ENCODE measurements at regions not wholly inside any gene's neighbourhood (a gene's known extent, or its start where the extent isn't known, plus 50 kb on each side); places are given as distances from the start of the nearest gene placed in this dataset.

DNA sequence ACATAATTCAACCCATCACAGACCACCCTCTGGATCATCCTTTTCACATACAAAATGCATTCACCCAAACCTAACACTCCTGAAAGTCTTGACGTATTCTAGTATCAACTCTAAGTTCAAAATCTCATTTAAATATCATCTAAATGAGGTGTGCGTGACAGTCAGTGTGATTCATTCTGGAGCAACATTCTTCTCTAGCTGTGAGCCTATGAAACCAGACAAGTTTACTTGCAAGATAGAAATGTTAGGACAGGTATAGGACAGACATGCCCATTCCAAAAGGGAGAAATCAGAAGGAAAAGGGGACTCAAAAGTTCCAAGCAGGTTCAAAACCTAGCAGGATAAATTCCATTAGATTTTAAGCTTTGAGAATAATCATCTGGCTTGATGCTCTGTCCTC, 329.7 kb downstream of the CD83 start:
- Histone ChIP-seq H3K9me3 (ENCODE audit: severe bottlenecking) (no peaks in the 10 kb centered on the region), H3K4me3 (ENCODE audit: severe bottlenecking) (no peak overlapping the region)
- TF ChIP-seq, protein P1, sequence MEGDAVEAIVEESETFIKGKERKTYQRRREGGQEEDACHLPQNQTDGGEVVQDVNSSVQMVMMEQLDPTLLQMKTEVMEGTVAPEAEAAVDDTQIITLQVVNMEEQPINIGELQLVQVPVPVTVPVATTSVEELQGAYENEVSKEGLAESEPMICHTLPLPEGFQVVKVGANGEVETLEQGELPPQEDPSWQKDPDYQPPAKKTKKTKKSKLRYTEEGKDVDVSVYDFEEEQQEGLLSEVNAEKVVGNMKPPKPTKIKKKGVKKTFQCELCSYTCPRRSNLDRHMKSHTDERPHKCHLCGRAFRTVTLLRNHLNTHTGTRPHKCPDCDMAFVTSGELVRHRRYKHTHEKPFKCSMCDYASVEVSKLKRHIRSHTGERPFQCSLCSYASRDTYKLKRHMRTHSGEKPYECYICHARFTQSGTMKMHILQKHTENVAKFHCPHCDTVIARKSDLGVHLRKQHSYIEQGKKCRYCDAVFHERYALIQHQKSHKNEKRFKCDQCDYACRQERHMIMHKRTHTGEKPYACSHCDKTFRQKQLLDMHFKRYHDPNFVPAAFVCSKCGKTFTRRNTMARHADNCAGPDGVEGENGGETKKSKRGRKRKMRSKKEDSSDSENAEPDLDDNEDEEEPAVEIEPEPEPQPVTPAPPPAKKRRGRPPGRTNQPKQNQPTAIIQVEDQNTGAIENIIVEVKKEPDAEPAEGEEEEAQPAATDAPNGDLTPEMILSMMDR (IDR thresholded peaks at IDR 0.05; ENCODE audit: poor library complexity, severe bottlenecking), result no peak

DNA sequence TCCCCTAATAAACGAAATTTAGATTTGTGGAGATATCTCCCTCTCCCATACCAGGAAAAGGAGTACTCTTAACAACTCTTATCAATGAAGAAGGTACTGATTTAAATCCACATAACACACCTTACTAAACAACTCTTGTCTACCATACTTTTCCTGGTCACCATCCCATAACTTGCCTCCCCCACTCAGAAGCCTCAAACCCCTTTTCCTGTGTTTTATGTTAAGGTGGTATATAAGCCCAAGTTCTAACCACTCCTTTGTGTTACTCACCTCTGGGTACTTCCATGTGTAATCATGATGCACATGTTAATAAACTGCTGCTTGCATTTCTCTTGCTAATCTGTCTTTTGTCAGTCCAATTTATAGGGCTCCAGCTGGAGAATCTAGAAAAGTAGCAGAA, 330.7 kb downstream of the CD83 start:
- Histone ChIP-seq H3K27ac (ENCODE audit: poor library complexity, severe bottlenecking) (no peak overlapping the region), H3K36me3 (ENCODE audit: low read depth) (no peaks in the 10 kb centered on the region), H3K27me3 (ENCODE audit: insufficient read depth, poor library complexity, severe bottlenecking) (no peaks in the 10 kb centered on the region), H3K4me3 (ENCODE audit: severe bottlenecking) (no peak overlapping the region), H3K9me3 (ENCODE audit: severe bottlenecking) (no peaks in the 10 kb centered on the region), H3K4me1 (ENCODE audit: insufficient read depth, poor library complexity, severe bottlenecking) (no peaks in the 10 kb centered on the region)
- TF ChIP-seq, protein P1 (IDR thresholded peaks at IDR 0.05; ENCODE audit: poor library complexity, severe bottlenecking), result no peak
- DNase-seq (ENCODE audit: low spot score) (no peak), ATAC-seq (ENCODE audit: low read depth) (no peak)

More for the DNA sequence above, 329.7 kb downstream of the CD83 start:
- ATAC-seq (ENCODE audit: low read depth) (no peak), DNase-seq (ENCODE audit: low spot score) (no peak)
- H3K4me1 ChIP-seq (ENCODE audit: insufficient read depth, poor library complexity, severe bottlenecking), result no peaks in the 10 kb centered on the region
- H3K27ac ChIP-seq (ENCODE audit: poor library complexity, severe bottlenecking), result no peak overlapping the region
- no peaks in the 10 kb centered on the region for H3K36me3 ChIP-seq (ENCODE audit: low read depth)
- H3K27me3 ChIP-seq (ENCODE audit: insufficient read depth, poor library complexity, severe bottlenecking), result no peaks in the 10 kb centered on the region

DNA sequence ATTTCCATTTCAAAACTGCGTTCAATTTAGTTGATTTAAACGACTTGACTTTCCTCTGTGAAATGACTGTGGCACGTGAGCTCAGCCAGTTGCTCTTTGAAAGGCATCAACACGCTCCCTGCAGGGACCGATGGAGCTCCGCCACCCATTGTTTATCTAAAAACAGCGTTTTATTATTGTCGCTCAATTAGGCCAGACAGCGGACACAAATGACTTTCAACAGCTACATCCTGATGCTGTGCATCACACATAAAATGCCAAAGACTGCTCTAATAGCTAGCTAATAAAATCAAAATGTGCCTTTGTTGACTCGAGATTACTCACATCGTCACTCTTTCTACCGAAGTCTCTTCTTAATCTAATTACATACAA, 332.5 kb downstream of the CD83 start:
- H3K4me1 ChIP-seq (ENCODE audit: insufficient read depth, poor library complexity, severe bottlenecking), result no peaks in the 10 kb centered on the region
- no peaks in the 10 kb centered on the region for H3K27me3 ChIP-seq (ENCODE audit: insufficient read depth, poor library complexity, severe bottlenecking)
- no peak overlapping the region for H3K4me3 ChIP-seq (ENCODE audit: severe bottlenecking)
- no peak for ATAC-seq (ENCODE audit: low read depth)
- no peak overlapping the region for H3K27ac ChIP-seq (ENCODE audit: poor library complexity, severe bottlenecking)
- no peak for DNase-seq (ENCODE audit: low spot score)
- no peaks in the 10 kb centered on the region for H3K36me3 ChIP-seq (ENCODE audit: low read depth)
- no peaks in the 10 kb centered on the region for H3K9me3 ChIP-seq (ENCODE audit: severe bottlenecking)
- TF ChIP-seq, protein P1 (IDR thresholded peaks at IDR 0.05; ENCODE audit: poor library complexity, severe bottlenecking), result no peak

DNA sequence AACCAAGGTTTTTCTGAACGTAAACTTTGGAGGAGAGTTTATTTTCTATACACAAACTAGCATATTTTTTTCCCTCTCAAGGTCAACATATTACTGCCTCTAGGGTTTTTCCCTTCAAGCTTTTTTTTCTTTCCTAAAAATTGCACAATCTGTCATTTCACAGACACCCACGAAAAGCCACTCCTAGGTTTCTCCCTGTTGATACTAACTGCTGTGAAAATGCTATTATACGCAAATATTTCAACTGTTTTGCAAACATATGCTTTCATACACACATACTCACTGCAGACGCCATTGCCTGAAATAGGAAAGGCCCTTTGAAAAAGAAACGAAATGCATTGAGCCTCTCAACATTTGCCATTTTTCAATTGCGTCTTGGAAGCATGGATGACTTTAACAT, 333.0 kb downstream of the CD83 start:
- no peaks in the 10 kb centered on the region for H3K36me3 ChIP-seq (ENCODE audit: low read depth)
- ATAC-seq (ENCODE audit: low read depth) (no peak), DNase-seq (ENCODE audit: low spot score) (no peak)
- H3K27me3 ChIP-seq (ENCODE audit: insufficient read depth, poor library complexity, severe bottlenecking), result no peaks in the 10 kb centered on the region
- TF ChIP-seq, protein P1 (IDR thresholded peaks at IDR 0.05; ENCODE audit: poor library complexity, severe bottlenecking), result no peak
- H3K27ac ChIP-seq (ENCODE audit: poor library complexity, severe bottlenecking), result no peak overlapping the region
- no peak overlapping the region for H3K4me3 ChIP-seq (ENCODE audit: severe bottlenecking)
- H3K9me3 ChIP-seq (ENCODE audit: severe bottlenecking), result no peaks in the 10 kb centered on the region
- no peaks in the 10 kb centered on the region for H3K4me1 ChIP-seq (ENCODE audit: insufficient read depth, poor library complexity, severe bottlenecking)

DNA sequence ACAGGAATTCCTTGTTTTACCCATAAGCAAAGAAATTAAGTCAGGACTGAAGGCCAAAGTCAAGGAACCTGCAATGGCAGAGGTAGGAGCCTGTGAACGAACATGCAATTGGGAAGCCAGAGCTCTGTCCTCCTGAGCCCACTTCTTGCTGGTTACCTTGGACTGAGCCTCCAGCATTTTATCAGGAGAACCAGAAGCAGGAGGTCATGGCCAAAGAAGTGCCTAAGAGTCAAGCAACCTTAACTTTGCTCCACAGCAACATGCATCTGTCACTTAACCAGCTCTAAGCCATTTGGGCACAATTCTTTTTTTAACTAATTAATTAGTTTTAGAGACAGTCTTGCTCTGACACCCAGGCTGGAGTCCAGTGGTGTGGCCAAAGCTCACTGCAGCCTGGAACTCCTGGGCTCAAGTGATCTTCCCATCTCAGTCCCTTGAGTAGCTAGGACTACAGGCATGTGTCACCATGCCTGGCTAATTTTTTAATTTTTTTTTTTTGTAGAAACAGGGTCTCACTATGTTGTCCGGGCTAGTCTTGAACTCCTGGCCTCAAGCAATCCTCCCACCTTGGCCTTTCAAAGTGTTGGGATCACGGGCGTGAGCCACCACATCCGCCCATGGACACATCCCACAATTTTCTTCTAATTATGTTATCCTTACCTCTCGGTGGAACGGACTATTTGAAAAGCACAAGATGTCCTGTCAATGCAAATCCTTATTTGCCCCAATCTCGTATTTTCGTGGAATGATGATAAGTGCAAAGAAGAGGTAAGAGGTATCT, 334.2 kb downstream of the CD83 start:
- no peaks in the 10 kb centered on the region for H3K4me1 ChIP-seq (ENCODE audit: insufficient read depth, poor library complexity, severe bottlenecking)
- H3K4me3 ChIP-seq (ENCODE audit: severe bottlenecking), result no peak overlapping the region
- H3K9me3 ChIP-seq (ENCODE audit: severe bottlenecking), result no peaks in the 10 kb centered on the region
- ATAC-seq (ENCODE audit: low read depth), result no peak
- TF ChIP-seq, protein P1 (IDR thresholded peaks at IDR 0.05; ENCODE audit: poor library complexity, severe bottlenecking), result no peak
- H3K36me3 ChIP-seq (ENCODE audit: low read depth), result no peaks in the 10 kb centered on the region
- no peak overlapping the region for H3K27ac ChIP-seq (ENCODE audit: poor library complexity, severe bottlenecking)
- no peaks in the 10 kb centered on the region for H3K27me3 ChIP-seq (ENCODE audit: insufficient read depth, poor library complexity, severe bottlenecking)
- no peak for DNase-seq (ENCODE audit: low spot score)
